ENCODE measurements at regions not wholly inside any gene's neighbourhood (a gene's known extent, or its start where the extent isn't known, plus 50 kb on each side); places are given as distances from the start of the nearest gene placed in this dataset.

DNA sequence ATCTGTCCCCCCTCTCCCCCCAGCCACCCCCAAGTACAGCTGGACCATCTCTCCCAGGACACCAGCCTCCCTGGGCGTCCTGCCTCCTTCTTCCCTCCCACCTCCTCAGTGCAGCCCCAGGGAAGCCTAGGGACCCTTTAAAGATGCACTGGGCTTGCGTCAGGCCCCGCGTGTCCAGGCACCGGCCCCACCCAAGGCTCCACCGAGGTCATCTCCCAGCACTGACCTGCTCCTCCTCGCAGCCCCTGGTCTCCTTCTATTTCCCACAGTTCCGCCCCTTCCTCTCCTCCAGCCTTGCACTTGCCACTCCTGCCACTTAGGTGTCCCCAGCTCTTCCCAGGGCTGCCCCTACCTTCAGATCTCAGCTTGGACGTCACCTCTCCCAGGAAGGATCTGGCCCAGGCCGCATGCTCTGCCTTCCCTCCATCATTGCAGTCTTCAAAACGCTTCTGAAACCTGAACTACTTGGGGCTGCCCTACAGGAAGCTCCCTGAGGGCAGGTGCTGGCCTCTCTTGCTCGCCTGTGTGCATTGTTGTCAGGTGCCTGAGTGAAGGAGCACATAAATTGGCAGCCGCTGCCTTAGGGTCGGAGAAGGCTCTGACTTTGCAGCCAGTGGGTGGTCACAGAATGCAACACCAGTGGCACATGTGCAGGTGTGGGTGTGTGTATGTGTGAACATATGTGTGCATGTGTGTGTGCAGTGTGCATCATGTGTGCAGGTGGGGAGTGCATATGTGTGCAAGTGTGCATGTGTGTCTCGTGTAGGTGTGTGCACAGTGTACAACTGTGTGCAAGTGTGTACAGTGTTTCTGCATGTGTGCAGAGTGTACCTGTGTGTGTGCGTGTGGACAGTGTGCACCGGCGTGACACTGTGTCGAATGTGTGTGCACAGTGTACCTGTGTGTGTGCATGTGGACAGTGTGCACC, 152.9 kb downstream of the C9orf50 start:
- H3K27ac ChIP-seq: no peak overlapping the region
- TF ChIP-seq, protein P1, sequence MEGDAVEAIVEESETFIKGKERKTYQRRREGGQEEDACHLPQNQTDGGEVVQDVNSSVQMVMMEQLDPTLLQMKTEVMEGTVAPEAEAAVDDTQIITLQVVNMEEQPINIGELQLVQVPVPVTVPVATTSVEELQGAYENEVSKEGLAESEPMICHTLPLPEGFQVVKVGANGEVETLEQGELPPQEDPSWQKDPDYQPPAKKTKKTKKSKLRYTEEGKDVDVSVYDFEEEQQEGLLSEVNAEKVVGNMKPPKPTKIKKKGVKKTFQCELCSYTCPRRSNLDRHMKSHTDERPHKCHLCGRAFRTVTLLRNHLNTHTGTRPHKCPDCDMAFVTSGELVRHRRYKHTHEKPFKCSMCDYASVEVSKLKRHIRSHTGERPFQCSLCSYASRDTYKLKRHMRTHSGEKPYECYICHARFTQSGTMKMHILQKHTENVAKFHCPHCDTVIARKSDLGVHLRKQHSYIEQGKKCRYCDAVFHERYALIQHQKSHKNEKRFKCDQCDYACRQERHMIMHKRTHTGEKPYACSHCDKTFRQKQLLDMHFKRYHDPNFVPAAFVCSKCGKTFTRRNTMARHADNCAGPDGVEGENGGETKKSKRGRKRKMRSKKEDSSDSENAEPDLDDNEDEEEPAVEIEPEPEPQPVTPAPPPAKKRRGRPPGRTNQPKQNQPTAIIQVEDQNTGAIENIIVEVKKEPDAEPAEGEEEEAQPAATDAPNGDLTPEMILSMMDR (IDR thresholded peaks at IDR 0.05): no peak

DNA sequence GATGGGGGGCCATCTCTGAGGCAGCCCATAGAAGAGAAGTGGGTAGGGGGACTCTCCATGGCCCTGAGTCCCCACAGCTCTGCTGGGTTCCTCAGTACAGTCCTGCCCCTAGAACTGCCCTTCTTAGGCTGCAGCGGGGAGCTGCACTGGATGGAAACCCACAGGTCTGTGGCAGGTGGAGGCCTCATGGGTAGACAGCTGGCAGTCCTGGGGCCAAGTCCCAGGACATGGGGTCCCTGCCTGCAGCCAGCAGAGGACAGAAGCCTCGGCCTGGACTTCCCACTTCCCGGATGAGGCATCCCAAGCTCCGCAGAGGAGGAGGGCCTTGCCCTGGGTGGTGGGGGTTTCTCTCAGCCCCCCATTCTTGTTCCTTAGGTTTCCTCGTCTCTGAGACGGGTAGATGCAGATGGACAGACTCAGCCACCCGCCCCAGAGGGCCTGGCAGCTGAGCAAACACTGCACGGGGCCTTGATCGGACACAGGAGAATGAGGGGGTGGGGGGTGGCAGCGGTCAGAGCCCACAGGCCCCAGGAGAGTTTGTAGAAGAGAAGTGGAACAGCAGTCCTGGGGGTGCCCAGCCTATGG, 153.8 kb downstream of the C9orf50 start:
- H3K27ac ChIP-seq: no peak overlapping the region
- TF ChIP-seq ZFX (IDR thresholded peaks at IDR 0.05; ENCODE audit: borderline replicate concordance): no peak
- TF ChIP-seq, protein P1 (IDR thresholded peaks at IDR 0.05): no peak

DNA sequence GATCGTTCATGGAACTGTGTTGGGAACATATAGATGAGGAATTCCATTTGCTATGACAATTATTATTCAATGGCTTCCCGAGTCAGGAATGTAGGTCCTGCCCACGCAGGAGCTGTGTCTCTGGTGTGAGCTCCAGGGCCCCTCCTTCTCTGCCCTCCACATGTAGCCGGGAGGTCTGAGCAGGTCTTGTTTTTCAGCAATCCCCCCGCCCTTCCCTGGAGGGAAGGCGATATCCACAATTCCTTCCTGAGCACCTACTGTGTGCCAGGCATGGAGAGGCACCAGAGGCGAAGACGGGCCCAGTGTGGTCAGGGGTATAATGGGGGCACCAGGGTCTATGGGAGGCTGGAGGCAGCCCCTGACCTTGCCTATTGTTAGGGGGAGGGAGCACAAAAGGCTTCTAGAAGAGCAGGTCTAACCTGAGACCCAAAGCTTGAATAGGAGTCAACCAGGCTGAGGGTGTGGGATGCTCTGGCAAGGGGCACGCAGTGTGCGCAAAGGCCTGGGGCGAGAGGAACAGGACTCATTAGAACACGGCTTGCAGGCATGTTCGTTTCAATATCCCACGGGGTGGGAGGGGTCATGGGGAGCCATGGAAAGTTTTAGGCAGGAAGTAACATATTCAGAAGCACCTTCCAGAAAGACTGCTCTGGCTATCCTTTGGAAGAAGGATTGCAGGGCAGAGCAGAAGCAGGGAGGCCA, 154.9 kb downstream of the C9orf50 start:
- TF ChIP-seq, protein P1 (IDR thresholded peaks at IDR 0.05): no peak
- TF ChIP-seq ZFX (IDR thresholded peaks at IDR 0.05; ENCODE audit: borderline replicate concordance): no peak
- peak overlapping the region; percentile 8; the same call in 1 of the 2 replicates for H3K27ac ChIP-seq

DNA sequence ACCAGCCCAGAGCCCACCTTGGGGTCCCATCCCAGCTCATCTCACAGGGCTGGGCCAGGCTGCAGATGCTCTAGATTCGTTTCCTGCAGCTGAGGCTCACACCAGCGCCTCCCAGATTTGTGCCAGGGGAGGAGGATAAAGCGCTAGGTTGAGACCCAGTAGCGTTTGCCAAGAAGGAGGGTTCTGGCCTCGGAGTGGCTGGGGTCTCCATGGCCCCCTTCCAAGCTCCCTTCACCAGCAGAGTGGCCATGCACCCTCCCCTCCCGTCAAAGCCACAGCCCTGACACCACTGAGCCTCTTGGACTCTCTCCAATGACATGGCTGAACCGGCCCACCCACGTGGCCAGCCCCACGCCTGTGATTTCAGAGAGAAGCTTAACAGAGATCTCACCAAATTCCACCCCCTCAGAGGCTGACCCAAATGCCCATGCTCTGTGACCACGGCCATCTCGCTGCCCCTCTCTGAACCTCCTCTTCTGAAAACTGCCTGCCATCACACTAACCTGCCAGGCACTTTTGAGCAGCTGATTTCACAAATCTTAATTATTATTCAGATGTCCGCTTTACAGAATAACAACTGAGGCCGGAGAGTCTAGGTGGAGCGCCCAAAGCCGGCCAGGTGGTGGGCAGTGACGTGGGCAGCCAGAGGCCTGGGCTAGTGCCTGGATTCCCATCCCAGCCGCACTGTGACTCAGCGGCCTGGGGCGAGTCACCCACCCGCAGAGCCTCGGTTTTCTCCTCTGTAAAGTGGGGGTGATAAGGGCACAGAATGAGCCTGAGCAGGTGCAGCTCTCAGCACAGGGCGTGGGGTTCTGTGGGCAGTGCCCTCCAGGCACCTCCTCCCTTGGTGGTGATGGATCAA, 155.7 kb downstream of the C9orf50 start:
- peak overlapping the region; percentile 8; the same call in 1 of the 2 replicates for H3K27ac ChIP-seq
- no peak for TF ChIP-seq ZFX (IDR thresholded peaks at IDR 0.05; ENCODE audit: borderline replicate concordance)
- TF ChIP-seq, protein P1 (IDR thresholded peaks at IDR 0.05): no peak

DNA sequence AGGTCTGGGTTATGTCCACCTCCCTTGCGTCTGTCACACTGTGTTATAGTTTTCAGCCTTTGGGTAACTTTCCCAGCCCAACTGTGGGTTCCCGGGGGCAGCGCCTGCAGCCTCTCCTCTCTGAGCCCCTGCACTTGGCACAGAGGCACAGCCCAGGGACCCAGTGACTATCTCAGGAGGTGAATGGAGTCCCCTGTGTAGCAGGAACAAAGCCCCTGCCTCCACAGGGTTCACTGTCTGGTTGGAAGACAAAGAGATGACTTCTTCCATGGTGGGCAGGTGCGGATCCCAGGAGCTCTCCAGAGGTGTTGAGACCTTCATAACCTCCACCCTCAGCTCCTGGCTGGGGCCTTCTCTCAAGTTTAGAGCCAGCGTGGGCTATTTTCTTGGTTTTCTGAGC, 156.9 kb downstream of the C9orf50 start:
- no peak for TF ChIP-seq ZFX (IDR thresholded peaks at IDR 0.05; ENCODE audit: borderline replicate concordance)
- TF ChIP-seq, protein P1 (IDR thresholded peaks at IDR 0.05): no peak
- no peak overlapping the region for H3K27ac ChIP-seq

DNA sequence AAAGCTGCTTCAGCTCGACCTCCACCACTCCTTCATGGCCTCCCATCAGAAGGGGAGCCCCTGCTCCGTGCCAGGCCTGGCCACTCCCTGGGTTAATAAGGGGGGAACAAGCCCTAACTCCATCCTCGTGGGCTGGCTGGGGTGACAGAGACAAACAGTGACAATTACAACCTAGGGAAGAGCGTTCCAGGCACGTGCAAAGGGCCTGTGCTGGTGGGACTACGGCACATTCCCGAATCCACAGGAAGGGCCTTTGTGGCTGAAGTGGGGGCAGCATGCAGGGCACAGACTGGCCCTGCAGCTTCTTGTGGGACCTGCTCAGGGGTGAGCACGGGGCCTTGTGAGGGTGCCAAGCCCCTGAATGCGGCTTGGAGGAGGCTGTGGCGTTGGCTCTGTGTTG, 157.4 kb downstream of the C9orf50 start:
- H3K27ac ChIP-seq: no peak overlapping the region
- TF ChIP-seq ZFX (IDR thresholded peaks at IDR 0.05; ENCODE audit: borderline replicate concordance): no peak
- TF ChIP-seq, protein P1 (IDR thresholded peaks at IDR 0.05): no peak

Measured in 22Rv1 (cell line).